ENCODE measurements at regions not wholly inside any gene's neighbourhood (a gene's known extent, or its start where the extent isn't known, plus 50 kb on each side); places are given as distances from the start of the nearest gene placed in this dataset.

DNA sequence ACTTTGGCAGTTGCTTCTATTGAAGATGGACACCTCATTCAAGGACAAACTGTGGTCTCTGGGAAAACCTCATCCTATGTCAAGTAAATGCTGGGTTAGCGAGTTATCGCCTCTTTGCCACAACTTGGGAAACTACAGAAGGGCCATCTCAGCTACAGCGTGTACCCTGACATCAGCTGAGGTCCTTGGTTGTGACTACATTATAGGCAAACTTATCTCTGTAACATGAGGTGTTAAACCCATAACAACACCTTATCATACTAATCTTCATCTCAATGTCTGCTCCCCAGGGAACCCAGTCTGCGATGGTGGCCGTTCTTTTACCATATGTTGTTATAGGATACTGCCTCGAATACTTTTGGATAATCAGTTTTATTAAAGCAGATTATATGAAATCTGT, 1862.7 kb downstream of the STIM2 start:
- DNase-seq (ENCODE audit: extremely low read depth, insufficient read length) = no peak
- Histone ChIP-seq H3K4me3 (replicated peaks; ENCODE audit: low read depth, low read length) (no peak overlapping the region), H3K36me3 (ENCODE audit: control insufficient read depth, insufficient read depth, low read length) (no peaks in the 10 kb centered on the region), H3K27me3 (replicated peaks; ENCODE audit: control insufficient read depth, insufficient read depth, low read length) (no peaks in the 10 kb centered on the region)
- TF ChIP-seq, protein P1, sequence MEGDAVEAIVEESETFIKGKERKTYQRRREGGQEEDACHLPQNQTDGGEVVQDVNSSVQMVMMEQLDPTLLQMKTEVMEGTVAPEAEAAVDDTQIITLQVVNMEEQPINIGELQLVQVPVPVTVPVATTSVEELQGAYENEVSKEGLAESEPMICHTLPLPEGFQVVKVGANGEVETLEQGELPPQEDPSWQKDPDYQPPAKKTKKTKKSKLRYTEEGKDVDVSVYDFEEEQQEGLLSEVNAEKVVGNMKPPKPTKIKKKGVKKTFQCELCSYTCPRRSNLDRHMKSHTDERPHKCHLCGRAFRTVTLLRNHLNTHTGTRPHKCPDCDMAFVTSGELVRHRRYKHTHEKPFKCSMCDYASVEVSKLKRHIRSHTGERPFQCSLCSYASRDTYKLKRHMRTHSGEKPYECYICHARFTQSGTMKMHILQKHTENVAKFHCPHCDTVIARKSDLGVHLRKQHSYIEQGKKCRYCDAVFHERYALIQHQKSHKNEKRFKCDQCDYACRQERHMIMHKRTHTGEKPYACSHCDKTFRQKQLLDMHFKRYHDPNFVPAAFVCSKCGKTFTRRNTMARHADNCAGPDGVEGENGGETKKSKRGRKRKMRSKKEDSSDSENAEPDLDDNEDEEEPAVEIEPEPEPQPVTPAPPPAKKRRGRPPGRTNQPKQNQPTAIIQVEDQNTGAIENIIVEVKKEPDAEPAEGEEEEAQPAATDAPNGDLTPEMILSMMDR (IDR thresholded peaks at IDR 0.05; ENCODE audit: insufficient read depth, low read length, poor library complexity, severe bottlenecking) = no peak

DNA sequence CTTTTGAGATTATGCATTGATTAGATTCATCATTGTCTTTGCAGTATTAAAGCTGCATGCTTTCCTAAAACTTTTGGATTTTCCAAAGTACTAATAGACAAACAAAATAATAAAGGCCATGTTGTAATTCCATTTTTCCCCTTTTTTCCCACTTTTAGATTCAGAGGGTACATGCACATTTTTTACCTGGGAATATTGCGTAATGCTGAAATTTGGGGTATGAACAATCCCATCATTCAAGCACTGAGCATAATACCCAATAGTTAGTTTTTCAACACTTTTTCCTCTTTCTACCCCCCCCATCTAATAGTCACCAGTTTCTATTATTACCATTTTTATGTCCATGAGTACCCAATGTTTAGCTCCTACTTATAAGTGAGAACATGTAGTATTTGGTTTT, 1863.6 kb downstream of the STIM2 start:
- H3K36me3 ChIP-seq (ENCODE audit: control insufficient read depth, insufficient read depth, low read length) = no peaks in the 10 kb centered on the region
- TF ChIP-seq, protein P1 (IDR thresholded peaks at IDR 0.05; ENCODE audit: insufficient read depth, low read length, poor library complexity, severe bottlenecking) = no peak
- DNase-seq (ENCODE audit: extremely low read depth, insufficient read length) = no peak
- no peaks in the 10 kb centered on the region for H3K27me3 ChIP-seq (replicated peaks; ENCODE audit: control insufficient read depth, insufficient read depth, low read length)
- no peak overlapping the region for H3K4me3 ChIP-seq (replicated peaks; ENCODE audit: low read depth, low read length)

DNA sequence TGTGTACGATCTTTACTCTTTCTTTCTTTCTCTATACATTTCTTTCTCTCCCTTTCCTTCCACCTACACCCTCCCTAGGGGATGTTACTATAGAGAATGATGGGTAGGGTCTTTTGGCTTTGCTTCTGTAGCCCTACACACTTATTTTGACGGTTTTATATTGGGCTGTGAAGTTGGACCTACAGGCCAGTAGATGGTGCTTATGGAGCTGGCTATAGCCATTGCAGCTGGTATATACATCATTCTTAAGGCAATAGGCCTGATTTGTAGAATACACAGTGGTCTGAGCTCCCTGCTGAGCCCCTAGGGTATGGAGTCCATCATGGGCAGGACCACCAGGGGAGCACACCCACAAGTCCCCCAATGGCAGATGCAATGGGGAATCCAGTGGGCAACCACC, 1869.7 kb downstream of the STIM2 start:
- TF ChIP-seq, protein P1 (IDR thresholded peaks at IDR 0.05; ENCODE audit: insufficient read depth, low read length, poor library complexity, severe bottlenecking) = no peak
- H3K36me3 ChIP-seq (ENCODE audit: control insufficient read depth, insufficient read depth, low read length) = no peaks in the 10 kb centered on the region
- DNase-seq (ENCODE audit: extremely low read depth, insufficient read length) = no peak
- H3K4me3 ChIP-seq (replicated peaks; ENCODE audit: low read depth, low read length) = no peak overlapping the region
- H3K27me3 ChIP-seq (replicated peaks; ENCODE audit: control insufficient read depth, insufficient read depth, low read length) = no peaks in the 10 kb centered on the region

- Histone ChIP-seq H3K27me3 (replicated peaks; ENCODE audit: control insufficient read depth, insufficient read depth, low read length) (no peaks in the 10 kb centered on the region), H3K36me3 (ENCODE audit: control insufficient read depth, insufficient read depth, low read length) (no peaks in the 10 kb centered on the region), H3K4me3 (replicated peaks; ENCODE audit: low read depth, low read length) (no peak overlapping the region)
- TF ChIP-seq, protein P1 (IDR thresholded peaks at IDR 0.05; ENCODE audit: insufficient read depth, low read length, poor library complexity, severe bottlenecking) = no peak
- DNase-seq (ENCODE audit: extremely low read depth, insufficient read length) = no peak
Measured at GRCh38 chr4:28744066-28744465, 1883.4 kb downstream of the STIM2 start.

DNA sequence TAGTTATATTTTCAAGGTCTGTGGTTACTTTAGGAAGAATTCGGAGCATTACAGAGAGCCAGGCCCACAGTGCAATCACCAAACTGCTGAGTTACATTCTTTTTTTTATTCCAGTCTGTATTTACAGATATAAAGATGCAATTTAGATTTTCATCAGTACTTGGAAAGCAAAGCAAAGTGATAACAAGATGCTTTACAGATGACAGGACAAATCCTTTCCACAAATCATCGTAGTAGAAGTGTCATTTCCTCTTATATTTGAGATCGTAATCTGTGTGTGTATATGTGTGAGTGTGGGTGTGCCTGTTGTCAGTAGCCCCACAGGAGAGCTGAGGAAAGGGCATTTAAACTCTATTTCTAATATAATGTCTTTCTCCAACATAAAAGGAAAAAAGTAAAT, 1893.7 kb downstream of the STIM2 start:
- no peaks in the 10 kb centered on the region for H3K27me3 ChIP-seq (replicated peaks; ENCODE audit: control insufficient read depth, insufficient read depth, low read length)
- TF ChIP-seq, protein P1 (IDR thresholded peaks at IDR 0.05; ENCODE audit: insufficient read depth, low read length, poor library complexity, severe bottlenecking) = no peak
- H3K4me3 ChIP-seq (replicated peaks; ENCODE audit: low read depth, low read length) = no peak overlapping the region
- DNase-seq (ENCODE audit: extremely low read depth, insufficient read length) = no peak
- no peaks in the 10 kb centered on the region for H3K36me3 ChIP-seq (ENCODE audit: control insufficient read depth, insufficient read depth, low read length)

DNA sequence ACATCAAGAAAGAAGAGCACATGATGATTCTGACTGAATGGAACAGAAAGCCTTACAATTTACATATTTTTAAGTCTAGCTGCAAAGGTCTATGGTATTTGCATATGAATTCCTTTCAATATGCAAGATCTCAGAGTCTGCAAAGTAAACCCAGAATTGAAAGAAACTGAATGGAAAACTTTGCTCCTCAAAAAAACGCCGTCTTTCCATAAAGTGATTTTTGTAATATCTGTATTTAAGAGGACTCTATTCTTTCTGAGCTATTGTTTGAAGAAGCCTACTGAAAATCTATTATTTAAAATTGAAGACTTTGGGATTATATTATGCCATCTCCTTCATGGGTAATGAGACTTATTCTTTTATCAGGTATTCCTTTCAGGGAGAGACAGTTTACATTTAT, 1894.4 kb downstream of the STIM2 start:
- H3K4me3 ChIP-seq (replicated peaks; ENCODE audit: low read depth, low read length) = no peak overlapping the region
- no peaks in the 10 kb centered on the region for H3K36me3 ChIP-seq (ENCODE audit: control insufficient read depth, insufficient read depth, low read length)
- TF ChIP-seq, protein P1 (IDR thresholded peaks at IDR 0.05; ENCODE audit: insufficient read depth, low read length, poor library complexity, severe bottlenecking) = no peak
- DNase-seq (ENCODE audit: extremely low read depth, insufficient read length) = no peak
- H3K27me3 ChIP-seq (replicated peaks; ENCODE audit: control insufficient read depth, insufficient read depth, low read length) = no peaks in the 10 kb centered on the region
